ENCODE measurements at regions not wholly inside any gene's neighbourhood (a gene's known extent, or its start where the extent isn't known, plus 50 kb on each side); places are given as distances from the start of the nearest gene placed in this dataset.

GRCh38 chr18:77895250-77895649 lies 645.6 kb downstream of the GALR1 start:
- Histone ChIP-seq H3K4me3 (no peak overlapping the region), H3K4me1 (no peaks in the 10 kb centered on the region), H3K27me3 (peaks cover 0 to 7% of the 10 kb centered on the region in 2 donors), H3K9me3 (peaks cover 0 to 8% of the 10 kb centered on the region in 2 donors), H3K27ac (no peak overlapping the region), H3K36me3 (no peaks in the 10 kb centered on the region)
- TF ChIP-seq POLR2A (IDR thresholded peaks at IDR 0.05) (no peak), CTCF (IDR thresholded peaks at IDR 0.05) (no peak), POLR2AphosphoS5 (IDR thresholded peaks at IDR 0.05) (no peak)
- intact Hi-C loops (cut with DNase I; ENCODE audit: low total_unique reads) = no loop called here
- DNase-seq (ENCODE audit: low spot score in 2 of 2) = no peak

DNA sequence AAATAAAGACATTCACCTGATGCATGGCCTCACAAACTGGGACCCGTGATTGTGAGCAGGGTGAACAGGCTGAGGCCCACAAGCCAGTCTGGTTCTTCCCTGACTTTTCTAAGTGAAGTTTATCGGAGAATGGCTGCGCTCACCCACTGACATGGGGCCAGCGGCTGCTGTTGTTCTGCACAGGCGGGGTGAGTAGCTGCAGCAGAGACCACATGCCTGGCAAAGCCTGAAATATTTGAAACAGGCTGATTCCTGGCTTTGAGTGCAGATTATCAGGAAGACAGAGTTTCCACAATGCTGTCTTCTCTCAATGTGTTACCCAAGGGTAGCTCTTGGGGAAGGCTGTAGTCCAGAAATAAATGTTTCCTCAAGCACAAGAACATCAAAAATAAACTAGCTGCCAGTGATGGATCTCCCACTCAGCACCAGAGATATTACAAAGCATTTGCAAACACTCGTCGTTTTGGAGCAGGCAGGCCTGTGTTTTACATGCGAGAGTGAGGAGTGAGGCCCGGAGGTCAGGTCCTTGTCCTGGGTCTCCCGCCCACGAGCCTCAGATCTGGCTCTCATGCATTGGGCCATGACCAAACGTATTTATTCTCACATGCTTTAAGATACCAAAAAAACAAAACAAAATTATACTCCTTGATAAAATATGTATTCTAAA lies 647.1 kb downstream of the GALR1 start:
- H3K27ac ChIP-seq = no peak overlapping the region
- no peak for DNase-seq (ENCODE audit: low spot score in 2 of 2)
- H3K36me3 ChIP-seq = no peaks in the 10 kb centered on the region
- no peaks in the 10 kb centered on the region for H3K4me1 ChIP-seq
- no peak overlapping the region for H3K4me3 ChIP-seq
- intact Hi-C loops (cut with DNase I; ENCODE audit: low total_unique reads) = no loop called here
- TF ChIP-seq CTCF (IDR thresholded peaks at IDR 0.05) (no peak), POLR2AphosphoS5 (IDR thresholded peaks at IDR 0.05) (no peak), POLR2A (IDR thresholded peaks at IDR 0.05) (no peak)
- peaks cover 0 to 7% of the 10 kb centered on the region in 2 donors for H3K27me3 ChIP-seq
- H3K9me3 ChIP-seq = no peaks in the 10 kb centered on the region

- no peak overlapping the region for H3K27ac ChIP-seq
- H3K27me3 ChIP-seq = peaks cover 0 to 7% of the 10 kb centered on the region in 2 donors
- intact Hi-C loops (cut with DNase I; ENCODE audit: low total_unique reads) = no loop called here
- no peaks in the 10 kb centered on the region for H3K9me3 ChIP-seq
- DNase-seq (ENCODE audit: low spot score in 2 of 2) = no peak
- H3K36me3 ChIP-seq = no peaks in the 10 kb centered on the region
- TF ChIP-seq CTCF (IDR thresholded peaks at IDR 0.05) = no peak
- no peak for TF ChIP-seq POLR2A (IDR thresholded peaks at IDR 0.05)
- no peak for TF ChIP-seq POLR2AphosphoS5 (IDR thresholded peaks at IDR 0.05)
- no peaks in the 10 kb centered on the region for H3K4me1 ChIP-seq
- no peak overlapping the region for H3K4me3 ChIP-seq
These were observed 648.0 kb downstream of the GALR1 start for GRCh38 chr18:77897606-77898005.

- no peak for DNase-seq (ENCODE audit: low spot score in 2 of 2)
- H3K27ac ChIP-seq = no peak overlapping the region
- intact Hi-C loops (cut with DNase I; ENCODE audit: low total_unique reads) = no loop called here
- H3K36me3 ChIP-seq = no peaks in the 10 kb centered on the region
- H3K4me1 ChIP-seq = no peaks in the 10 kb centered on the region
- H3K4me3 ChIP-seq = peak overlapping the region in 2 of 3 donors; percentile 31 to 61
- TF ChIP-seq CTCF (IDR thresholded peaks at IDR 0.05) = peak in 1 of 3 donors; percentile 89
- TF ChIP-seq POLR2AphosphoS5 (IDR thresholded peaks at IDR 0.05) = no peak
- no peak for TF ChIP-seq POLR2A (IDR thresholded peaks at IDR 0.05)
- no peaks in the 10 kb centered on the region for H3K27me3 ChIP-seq
- no peaks in the 10 kb centered on the region for H3K9me3 ChIP-seq
These were observed 650.5 kb downstream of the GALR1 start for GRCh38 chr18:77899972-77900754.

DNA sequence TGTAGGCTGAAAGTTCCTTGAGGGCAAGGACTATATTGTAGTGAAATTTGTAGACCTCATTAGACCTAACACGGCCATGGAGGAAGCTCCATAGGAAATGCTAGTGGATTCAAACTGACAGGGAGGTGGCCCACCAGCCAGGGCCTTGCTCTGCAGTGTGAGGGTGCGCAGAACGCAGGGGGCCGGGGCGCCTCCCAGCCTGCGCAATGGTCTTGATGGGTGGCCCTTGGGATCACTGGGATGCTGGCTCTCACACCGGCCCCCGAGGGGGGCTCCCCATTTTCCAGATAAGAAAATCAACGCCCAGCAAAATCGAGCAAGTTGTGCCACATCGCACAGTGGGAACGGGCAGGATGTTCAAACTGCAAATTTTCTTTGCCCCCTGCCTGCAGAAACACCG lies 655.4 kb downstream of the GALR1 start:
- no peak overlapping the region for H3K4me3 ChIP-seq
- H3K36me3 ChIP-seq = no peaks in the 10 kb centered on the region
- intact Hi-C loops (cut with DNase I; ENCODE audit: low total_unique reads) = no loop called here
- no peak for TF ChIP-seq CTCF (IDR thresholded peaks at IDR 0.05)
- TF ChIP-seq POLR2A (IDR thresholded peaks at IDR 0.05) = no peak
- TF ChIP-seq POLR2AphosphoS5 (IDR thresholded peaks at IDR 0.05) = no peak
- H3K27ac ChIP-seq = no peak overlapping the region
- H3K27me3 ChIP-seq = no peaks in the 10 kb centered on the region
- no peaks in the 10 kb centered on the region for H3K4me1 ChIP-seq
- no peaks in the 10 kb centered on the region for H3K9me3 ChIP-seq
- no peak for DNase-seq (ENCODE audit: low spot score in 2 of 2)
